H1 (cell line): ENCODE measurements at regions not wholly inside any gene's neighbourhood (a gene's known extent, or its start where the extent isn't known, plus 50 kb on each side); places are given as distances from the start of the nearest gene placed in this dataset.

Source experiments
- CTCF ChIA-PET: fragments of 300-600 bp; sonication (Branson Sonifier 250); formaldehyde crosslinking; loops from one replicate; lab custom pipeline; 2021; ENCODE audit not compliant: partially characterized antibody; lab: Charles Lee
- POLR2A ChIA-PET: fragments of 300-600 bp; sonication (Branson Sonifier 250); formaldehyde crosslinking; loops from one replicate; lab custom pipeline; 2021; ENCODE audit warnings: inconsistent platforms; ENCODE audit not compliant: partially characterized antibody; lab: Charles Lee
- DNase-seq, 2 experiments: peaks; one replicate each; pipeline versions ENCODE4 v3.0.0 to v3.0.0-alpha.2; 2010 to 2022; ENCODE audit warnings: low spot score in 2 of 2, low read depth in 1 of 2, mixed read lengths in 1 of 2
- FAIRE-seq: peaks from 2 replicates; lab custom pipeline; 2011; peaks lifted over from hg19 to GRCh38; lab: Jason Lieb, UNC
- H2AFZ ChIP-seq: 2 replicates; pipeline ENCODE4 v1.8.1; 2012; ENCODE audit warnings: low read length, inconsistent platforms
- H2AK5ac ChIP-seq: 2 replicates; pipeline ENCODE4 v1.6.1; 2013; ENCODE audit warnings: low read depth, low read length
- H2BK120ac ChIP-seq: replicated peaks from 2 replicates; pipeline ENCODE3; 2013; ENCODE audit warnings: low read depth, low read length, inconsistent platforms
- H2BK12ac ChIP-seq: 2 replicates; pipeline ENCODE4 v1.6.1; 2013; ENCODE audit warnings: low read depth, low read length
- H2BK15ac ChIP-seq: 2 replicates; pipeline ENCODE4 v1.6.1; 2013; ENCODE audit warnings: low read length
- H2BK20ac ChIP-seq: 2 replicates; pipeline ENCODE4 v1.6.1; 2013; ENCODE audit warnings: low read length
- H2BK5ac ChIP-seq: 2 replicates; pipeline ENCODE4 v1.6.1; 2013; ENCODE audit warnings: low read depth, low read length
- H3K14ac ChIP-seq: 2 replicates; pipeline ENCODE4 v1.6.1; 2013; ENCODE audit warnings: inconsistent platforms; ENCODE audit not compliant: insufficient read length
- H3K18ac ChIP-seq: 2 replicates; pipeline ENCODE4 v1.6.1; 2013; ENCODE audit warnings: low read length; ENCODE audit errors: extremely low read depth
- H3K23ac ChIP-seq: 2 replicates; pipeline ENCODE4 v1.6.1; 2013; ENCODE audit warnings: inconsistent platforms; ENCODE audit not compliant: insufficient read length
- H3K23me2 ChIP-seq: 2 replicates; pipeline ENCODE4 v1.6.1; 2013; ENCODE audit warnings: low read depth, low read length
- H3K27ac ChIP-seq: 2 replicates; pipeline ENCODE4 v1.6.1; 2011; ENCODE audit warnings: low read depth, low read length, inconsistent platforms
- H3K27me3 ChIP-seq, 4 experiments: replicated peaks in 1 of 4; 1 replicate in 1 of 4; 2 replicates in 3 of 4; pipeline versions ENCODE4 v1.6.1 to v1.8.1; 2011 to 2013; ENCODE audit warnings: low read length in 3 of 4, mild to moderate bottlenecking in 3 of 4, inconsistent platforms in 2 of 4, mixed read lengths in 2 of 4, moderate library complexity in 1 of 4; ENCODE audit not compliant: control insufficient read depth in 3 of 4, insufficient read depth in 3 of 4; ENCODE audit errors: extremely low read depth in 1 of 4
- H3K36me3 ChIP-seq, 4 experiments: 2 replicates each; pipeline versions ENCODE4 v1.6.1 to v1.8.1; 2011 to 2013; ENCODE audit warnings: mild to moderate bottlenecking in 4 of 4, low read length in 3 of 4, moderate library complexity in 2 of 4, control low read depth in 1 of 4, inconsistent platforms in 1 of 4; ENCODE audit not compliant: insufficient read depth in 4 of 4, control insufficient read depth in 2 of 4
- H3K4ac ChIP-seq: replicated peaks from 2 replicates; pipeline ENCODE3; 2013; ENCODE audit warnings: low read length, low read depth, mixed read lengths, inconsistent platforms; ENCODE audit not compliant: insufficient read length
- H3K4me1 ChIP-seq, 4 experiments: replicated peaks in 1 of 4; 1 replicate in 1 of 4; 2 replicates in 3 of 4; pipeline versions ENCODE4 v1.6.1 to v1.8.1; 2011 to 2013; ENCODE audit warnings: low read length in 3 of 4, inconsistent platforms in 2 of 4, mixed read lengths in 1 of 4; ENCODE audit not compliant: insufficient read depth in 4 of 4, control insufficient read depth in 3 of 4
- H3K4me2 ChIP-seq, 2 experiments: 2 replicates each; pipeline versions ENCODE4 v1.6.1 to v1.8.1; 2011 to 2013; ENCODE audit warnings: low read depth in 2 of 2, low read length in 2 of 2, control low read depth in 1 of 2, inconsistent platforms in 1 of 2, mild to moderate bottlenecking in 1 of 2; ENCODE audit not compliant: insufficient read depth in 1 of 2
- H3K4me3 ChIP-seq, 4 experiments: fragments of 200-600, 300-600 bp in 1 of 4; sonication (generic), shearing (Covaris generic), sonication (Bioruptor Twin) in 1 of 4; 2 replicates each; pipeline versions ENCODE4 v1.5.1 to v1.8.1; 2011 to 2016; ENCODE audit warnings: low read length in 4 of 4, low read depth in 3 of 4, control low read depth in 2 of 4, inconsistent platforms in 2 of 4, mild to moderate bottlenecking in 2 of 4, mixed read lengths in 1 of 4, moderate library complexity in 1 of 4; ENCODE audit not compliant: insufficient read depth in 2 of 4; ENCODE audit errors: extremely low read depth in 1 of 4
- H3K56ac ChIP-seq: replicated peaks from 2 replicates; pipeline ENCODE3; 2013; ENCODE audit warnings: low read depth, mild to moderate bottlenecking, mixed read lengths, low read length, inconsistent platforms; ENCODE audit not compliant: insufficient read length
- H3K79me1 ChIP-seq: 2 replicates; pipeline ENCODE4 v1.6.1; 2013; ENCODE audit warnings: low read depth, low read length, control low read depth
- H3K79me2 ChIP-seq, 2 experiments: 2 replicates each; pipeline versions ENCODE4 v1.6.1 to v1.8.1; 2012 to 2013; ENCODE audit warnings: low read length in 2 of 2, mild to moderate bottlenecking in 2 of 2, inconsistent platforms in 1 of 2; ENCODE audit not compliant: insufficient read depth in 2 of 2, control insufficient read depth in 1 of 2
- H3K9ac ChIP-seq, 4 experiments: replicated peaks in 1 of 4; 1 replicate in 1 of 4; 2 replicates in 3 of 4; pipeline versions ENCODE4 v1.6.1 to v1.8.1; 2011 to 2013; ENCODE audit warnings: low read depth in 3 of 4, low read length in 3 of 4, control low read depth in 2 of 4, mild to moderate bottlenecking in 2 of 4, moderate library complexity in 2 of 4, inconsistent platforms in 1 of 4; ENCODE audit errors: extremely low read depth in 1 of 4
- H3K9me3 ChIP-seq, 2 experiments: 2 replicates each; pipeline versions ENCODE4 v1.6.1 to v1.8.1; 2012 to 2013; ENCODE audit warnings: mild to moderate bottlenecking in 2 of 2, moderate library complexity in 2 of 2, control low read depth in 1 of 2, inconsistent platforms in 1 of 2, low read depth in 1 of 2, low read length in 1 of 2, mixed read lengths in 1 of 2; ENCODE audit not compliant: insufficient read depth in 2 of 2
- H4K20me1 ChIP-seq, 2 experiments: replicated peaks in 1 of 2; 2 replicates each; pipeline versions ENCODE3 to v1.8.1; 2011 to 2013; ENCODE audit warnings: inconsistent platforms in 2 of 2, low read length in 2 of 2, mild to moderate bottlenecking in 1 of 2; ENCODE audit not compliant: insufficient read depth in 2 of 2, control insufficient read depth in 1 of 2
- H4K5ac ChIP-seq: 2 replicates; pipeline ENCODE4 v1.6.1; 2013; ENCODE audit warnings: low read length, low read depth, mixed read lengths, inconsistent platforms; ENCODE audit not compliant: insufficient read length
- H4K8ac ChIP-seq: 2 replicates; pipeline ENCODE4 v1.8.0; 2013; ENCODE audit warnings: mild to moderate bottlenecking, moderate library complexity, low read length, inconsistent platforms; ENCODE audit not compliant: insufficient read depth; ENCODE audit errors: extremely low read depth
- H4K91ac ChIP-seq: replicated peaks from 2 replicates; pipeline ENCODE3; 2013; ENCODE audit warnings: low read length, mixed read lengths, inconsistent platforms; ENCODE audit not compliant: insufficient read length
- KDM5A ChIP-seq: fragments of 200-600 bp; IDR thresholded peaks from 2 replicates; pipeline ENCODE4 v1.7.1; 2012; ENCODE audit warnings: mild to moderate bottlenecking, low read length, inconsistent platforms, mixed read lengths
- WGBS, 2 experiments: shearing (Covaris generic) in 1 of 2; methylation state at CpG; one replicate each; pipeline versions ENCODE4 v1.1.6 to v1.1.7; 2013 to 2015; ENCODE audit warnings: low lambda C conversion rate in 2 of 2, mixed read lengths in 2 of 2, inconsistent platforms in 1 of 2, low coverage in 1 of 2, missing lambda C conversion rate in 1 of 2; ENCODE audit not compliant: insufficient replicate concordance in 2 of 2, insufficient coverage in 1 of 2, insufficient read length in 1 of 2; ENCODE audit errors: extremely low coverage in 1 of 2, missing lambda C conversion rate in 1 of 2; 5-methylcytosine and 5-hydroxymethylcytosine counted together

DNA sequence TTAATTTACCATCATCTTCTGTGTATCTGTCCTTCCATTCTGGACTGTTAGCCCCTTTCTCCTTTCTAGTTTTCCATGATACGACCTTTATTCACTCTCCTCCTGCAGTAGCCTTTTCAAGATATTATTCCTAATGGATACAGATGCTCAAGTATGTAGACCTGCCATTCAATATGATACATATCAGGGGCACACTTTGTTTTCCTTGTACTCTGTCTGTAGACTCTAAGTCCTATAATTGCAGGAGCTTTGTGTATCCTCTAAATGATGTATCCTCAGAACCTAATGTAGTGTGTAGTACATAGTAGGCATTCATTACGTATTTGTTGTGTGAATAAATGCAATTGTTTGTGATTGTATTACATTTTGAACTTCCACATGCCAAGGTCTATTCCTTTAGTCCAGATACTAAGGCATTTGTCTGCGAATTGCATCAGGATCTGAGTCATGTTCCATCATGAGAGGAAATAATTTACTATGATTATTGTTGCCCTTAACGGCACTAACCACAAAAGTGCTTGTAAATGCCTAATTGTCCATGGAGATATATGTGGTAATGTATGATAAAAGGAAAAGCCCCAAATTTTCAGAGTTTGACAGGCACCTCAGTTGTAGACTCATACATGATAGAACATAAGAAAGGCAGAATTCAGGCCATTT is 57.1 kb upstream of the IZUMO3 start:
- Histone ChIP-seq H3K4me1 (peaks cover 0 to 5% (median under 1%) of the 10 kb centered on the region in 4 experiments; a peak in 1 of 7 replicates), H3K36me3 (no peaks in the 10 kb centered on the region), H3K79me2 (no peaks in the 10 kb centered on the region), H3K14ac (no peak overlapping the region), H3K9ac (no peak overlapping the region), H2AFZ (no peak overlapping the region), H3K4ac (no peak overlapping the region), H4K5ac (no peak overlapping the region), H3K23me2 (no peaks in the 10 kb centered on the region), H4K91ac (no peak overlapping the region), H2AK5ac (no peak overlapping the region), H3K4me3 (no peak overlapping the region), H3K27me3 (no peaks in the 10 kb centered on the region), H3K79me1 (no peaks in the 10 kb centered on the region), H3K23ac (no peak overlapping the region), H2BK15ac (no peak overlapping the region), H2BK5ac (no peak overlapping the region), H3K4me2 (no peak overlapping the region), H2BK120ac (no peak overlapping the region), H3K56ac (no peak overlapping the region), H3K9me3 (no peaks in the 10 kb centered on the region), H3K27ac (no peak overlapping the region), H4K8ac (no peak overlapping the region), H4K20me1 (no peaks in the 10 kb centered on the region), H3K18ac (no peak overlapping the region), H2BK20ac (no peak overlapping the region), H2BK12ac (no peak overlapping the region)
- WGBS, 2 experiments: 92% methylated on average over 4 of the region's 4 CpGs; no CpG with 5 or more reads in 1 of the 2 experiments
- POLR2A ChIA-PET: no interaction called here
- CTCF ChIA-PET: interaction anchor here (1.6 kb wide), 1 partner anchor 11 kb away, joined by 5 read pairs; no protein-coding TSS in a partner anchor
- no peak for DNase-seq
- no peak for FAIRE-seq
- TF ChIP-seq KDM5A: no peak
